Esophagus (tissue), 2 donors: ENCODE measurements at regions not wholly inside any gene's neighbourhood (a gene's known extent, or its start where the extent isn't known, plus 50 kb on each side); places are given as distances from the start of the nearest gene placed in this dataset.

Source experiments
- H3K27ac ChIP-seq, 2 donors: one replicate each; pipeline ENCODE4 v1.5.1; 2013; ENCODE audit warnings: low read depth in 2 of 2, mild to moderate bottlenecking in 2 of 2, inconsistent platforms in 1 of 2, low read length in 1 of 2, moderate library complexity in 1 of 2
- H3K27me3 ChIP-seq, 2 donors: one replicate each; pipeline ENCODE4 v1.6.1; 2013; ENCODE audit warnings: low read length in 2 of 2, control low read depth in 1 of 2, mild to moderate bottlenecking in 1 of 2; ENCODE audit not compliant: insufficient read depth in 2 of 2, control insufficient read depth in 1 of 2
- H3K36me3 ChIP-seq, 2 donors: one replicate each; pipeline ENCODE4 v1.6.1; 2013; ENCODE audit warnings: low read length in 1 of 2; ENCODE audit not compliant: control insufficient read depth in 2 of 2, insufficient read depth in 2 of 2
- H3K4me1 ChIP-seq, 2 donors: one replicate each; pipeline ENCODE4 v1.6.1; 2013; ENCODE audit warnings: low read length in 1 of 2; ENCODE audit not compliant: control insufficient read depth in 2 of 2, insufficient read depth in 2 of 2
- H3K4me3 ChIP-seq, 2 donors: one replicate each; pipeline ENCODE4 v1.5.1; 2013; ENCODE audit warnings: low read length in 2 of 2, mild to moderate bottlenecking in 2 of 2, low read depth in 1 of 2, moderate library complexity in 1 of 2
- H3K9me3 ChIP-seq, 2 donors: one replicate each; pipeline ENCODE4 v1.6.1; 2013; ENCODE audit warnings: mild to moderate bottlenecking in 2 of 2, low read depth in 1 of 2, low read length in 1 of 2, moderate library complexity in 1 of 2; ENCODE audit not compliant: control insufficient read depth in 2 of 2, insufficient read depth in 1 of 2
- WGBS, 2 donors: extraction: QIAGEN DNeasy Blood & Tissue Kit; methylation state at CpG; one replicate each; pipeline ENCODE4 v1.1.7; 2013; 5-methylcytosine and 5-hydroxymethylcytosine counted together
- donor health status: healthy with polysubstance abuse.
- donor health status: Bipolar disorder and iron deficiency.

DNA sequence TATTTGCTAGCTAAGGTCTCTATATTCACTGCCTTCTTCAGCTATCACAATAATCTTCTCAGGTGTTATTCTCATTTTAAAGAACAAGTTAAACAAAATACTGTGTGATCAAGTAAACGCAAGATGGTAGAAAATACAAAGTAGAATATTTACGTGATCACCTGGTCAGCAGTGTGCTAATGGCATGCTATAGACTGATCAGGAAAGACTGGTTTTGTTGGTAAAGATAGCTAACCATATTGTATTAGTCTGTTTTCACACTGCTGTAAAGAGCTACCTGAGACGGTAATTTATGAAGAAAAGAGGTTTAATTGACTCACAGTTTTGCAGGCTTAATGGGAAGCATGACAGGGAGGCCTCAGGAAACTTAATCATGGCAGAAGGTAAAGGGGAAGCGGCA, 50.4 kb downstream of the ZBTB38 start:
- Histone ChIP-seq H3K27ac (no peak overlapping the region), H3K27me3 (no peaks in the 10 kb centered on the region), H3K4me1 (peaks cover 0 to 6% of the 10 kb centered on the region in 2 donors), H3K36me3 (peaks cover 2 to 8% of the 10 kb centered on the region in 2 donors), H3K4me3 (no peak overlapping the region), H3K9me3 (no peaks in the 10 kb centered on the region)
- WGBS, 2 donors = 85 to 86% methylated on average over 4 of the region's 4 CpGs

DNA sequence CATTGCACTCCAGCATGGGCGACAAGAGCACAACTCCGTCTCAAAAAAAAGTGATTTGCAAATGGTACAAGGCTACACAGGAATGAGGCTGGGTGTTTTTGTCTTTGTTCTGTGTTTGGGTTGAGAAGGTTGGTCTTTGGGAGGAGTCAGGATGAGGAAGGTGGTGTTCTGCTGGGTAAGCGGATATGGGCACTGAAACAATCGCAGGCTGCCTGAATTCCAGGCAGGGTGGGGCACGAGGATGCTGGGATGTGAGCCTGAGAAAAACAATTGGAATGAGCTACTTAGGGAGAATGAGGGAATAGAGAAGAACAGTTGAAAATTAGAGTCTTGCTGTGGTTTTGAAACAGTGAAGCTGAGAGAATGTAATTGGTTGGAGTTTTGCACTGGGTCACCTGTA, 51.6 kb downstream of the ZBTB38 start:
- H3K36me3 ChIP-seq = peaks cover 0 to 3% of the 10 kb centered on the region in 2 donors
- 77 to 82% methylated on average over 5 of the region's 5 CpGs for WGBS, 2 donors

GRCh38 chr3:141421186-141421585, 52.9 kb downstream of the ZBTB38 start:
- Histone ChIP-seq H3K27ac (no peak overlapping the region), H3K4me3 (no peak overlapping the region), H3K4me1 (peaks cover 0 to 9% of the 10 kb centered on the region in 2 donors), H3K9me3 (no peaks in the 10 kb centered on the region), H3K36me3 (no peaks in the 10 kb centered on the region), H3K27me3 (no peaks in the 10 kb centered on the region)
- whole genome bisulfite sequencing, 2 donors = 97% methylated on average over 2 of the region's 2 CpGs

More for the DNA sequence above, 51.6 kb downstream of the ZBTB38 start:
- Histone ChIP-seq H3K27me3 (no peaks in the 10 kb centered on the region), H3K4me3 (no peak overlapping the region), H3K27ac (no peak overlapping the region), H3K4me1 (peaks cover 0 to 4% of the 10 kb centered on the region in 2 donors), H3K9me3 (no peaks in the 10 kb centered on the region)

DNA sequence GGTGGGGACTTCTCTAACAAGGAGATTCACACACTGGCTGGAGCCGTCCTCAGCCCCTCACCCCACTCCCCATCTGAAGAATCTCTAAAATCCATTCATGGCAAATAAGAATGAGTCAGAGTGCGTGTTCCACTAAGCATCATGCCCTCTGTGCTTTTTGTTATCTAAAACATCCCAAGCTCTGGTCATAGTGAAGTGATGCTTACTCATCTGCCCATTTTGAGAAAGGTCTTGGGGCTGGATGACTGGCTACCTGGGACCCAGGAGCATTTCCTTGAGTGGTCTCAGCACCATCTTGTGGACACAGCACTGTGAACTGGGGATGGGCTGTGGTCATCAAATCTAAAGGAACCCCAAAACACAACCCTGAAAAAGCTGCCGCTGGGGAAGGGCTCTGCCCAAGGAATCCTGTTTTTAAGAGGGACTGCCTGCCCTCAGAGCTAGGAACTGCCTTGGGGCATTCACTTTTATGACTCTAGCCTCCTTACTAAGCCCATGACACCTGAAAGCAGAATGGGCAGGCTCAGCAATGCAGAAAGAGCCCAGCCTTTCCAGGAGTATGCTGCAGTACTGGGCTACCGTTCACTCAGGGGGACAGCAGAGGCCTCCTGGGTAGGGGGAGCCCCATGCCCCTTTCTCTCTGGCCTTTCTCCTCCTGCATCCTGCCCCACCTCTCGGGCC, 53.5 kb downstream of the ZBTB38 start:
- H3K36me3 ChIP-seq = no peaks in the 10 kb centered on the region
- H3K27ac ChIP-seq = no peak overlapping the region
- H3K27me3 ChIP-seq = no peaks in the 10 kb centered on the region
- WGBS, 2 donors = 90 to 91% methylated on average over 5 of the region's 5 CpGs
- peaks cover 0 to 9% of the 10 kb centered on the region in 2 donors for H3K4me1 ChIP-seq
- H3K9me3 ChIP-seq = no peaks in the 10 kb centered on the region
- no peak overlapping the region for H3K4me3 ChIP-seq

DNA sequence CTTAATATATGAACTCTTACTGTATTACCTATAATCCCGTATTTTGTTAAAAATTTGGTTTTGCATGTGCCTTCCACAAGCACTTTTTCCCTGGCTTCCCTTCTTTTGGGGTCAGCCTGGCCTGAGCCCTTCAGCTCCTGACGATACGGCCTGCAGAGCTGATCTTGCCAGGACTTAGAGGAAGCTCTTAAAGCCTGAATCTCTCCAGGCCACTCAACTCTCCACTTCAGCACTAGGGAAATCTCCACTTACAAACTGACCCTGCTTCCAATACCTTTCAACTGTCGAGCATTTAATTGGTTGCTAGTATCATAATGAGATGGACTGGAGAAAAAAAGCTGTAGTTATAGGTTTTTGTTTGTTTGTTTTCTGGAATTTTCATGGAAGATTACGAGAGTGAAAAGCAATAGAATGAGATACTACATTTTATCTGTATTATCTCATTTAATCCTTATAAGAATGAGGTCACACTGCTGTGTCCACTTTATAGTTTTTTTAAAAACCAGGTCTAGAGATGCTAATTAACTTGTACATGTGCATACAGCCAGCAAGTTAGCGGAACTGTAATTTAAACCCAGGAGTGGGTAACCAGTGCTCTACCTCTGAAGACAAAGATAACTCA, 54.8 kb downstream of the ZBTB38 start:
- 89 to 90% methylated on average over 6 of the region's 6 CpGs for WGBS, 2 donors
- H3K27ac ChIP-seq = no peak overlapping the region

DNA sequence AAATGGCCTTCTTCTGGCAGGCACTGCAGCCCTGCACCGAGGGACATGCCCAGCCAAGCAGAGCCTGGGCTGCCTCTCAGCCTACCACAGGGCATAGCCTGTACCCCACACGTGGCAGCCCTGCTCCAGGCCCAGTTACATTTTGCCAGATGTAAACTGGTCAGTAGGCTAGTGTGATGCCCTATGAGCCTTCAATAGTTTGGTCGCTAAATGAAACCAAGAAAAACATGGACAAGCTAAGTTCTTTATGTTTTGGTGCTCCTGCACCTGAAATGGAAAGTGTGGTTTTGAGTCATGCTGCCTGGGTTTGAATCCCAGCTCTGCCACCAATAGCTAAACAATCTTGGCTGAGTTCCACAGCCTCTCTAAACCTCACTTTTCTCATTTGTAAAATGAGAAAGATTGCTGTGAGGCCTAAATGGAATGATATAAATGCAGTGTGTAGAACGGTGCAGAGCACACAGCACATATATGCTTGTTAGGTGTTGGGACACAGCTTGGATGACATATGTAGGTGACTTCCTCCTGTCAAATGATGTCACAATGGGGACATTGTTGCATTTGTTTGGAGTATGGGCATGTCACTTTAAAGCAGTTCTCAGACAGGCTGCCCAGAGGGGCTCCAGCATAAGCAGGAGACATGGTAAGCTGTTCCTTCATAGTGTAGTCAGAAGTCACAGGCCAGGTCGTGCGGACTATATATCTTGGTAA, 57.4 kb downstream of the ZBTB38 start:
- Histone ChIP-seq H3K27ac (peak overlapping the region in 1 of 2 donors; percentile 57), H3K9me3 (no peaks in the 10 kb centered on the region), H3K4me3 (no peak overlapping the region), H3K4me1 (peaks cover 3 to 14% of the 10 kb centered on the region in 2 donors), H3K27me3 (no peaks in the 10 kb centered on the region), H3K36me3 (peaks cover 0 to 7% of the 10 kb centered on the region in 2 donors)
- 73 to 78% methylated on average over 6 of the region's 6 CpGs for WGBS, 2 donors

More for the DNA sequence above, 54.8 kb downstream of the ZBTB38 start:
- H3K9me3 ChIP-seq = no peaks in the 10 kb centered on the region
- H3K4me3 ChIP-seq = no peak overlapping the region
- no peaks in the 10 kb centered on the region for H3K27me3 ChIP-seq
- peaks cover 0 to 12% of the 10 kb centered on the region in 2 donors for H3K4me1 ChIP-seq
- peaks cover 0 to 3% of the 10 kb centered on the region in 2 donors for H3K36me3 ChIP-seq

DNA sequence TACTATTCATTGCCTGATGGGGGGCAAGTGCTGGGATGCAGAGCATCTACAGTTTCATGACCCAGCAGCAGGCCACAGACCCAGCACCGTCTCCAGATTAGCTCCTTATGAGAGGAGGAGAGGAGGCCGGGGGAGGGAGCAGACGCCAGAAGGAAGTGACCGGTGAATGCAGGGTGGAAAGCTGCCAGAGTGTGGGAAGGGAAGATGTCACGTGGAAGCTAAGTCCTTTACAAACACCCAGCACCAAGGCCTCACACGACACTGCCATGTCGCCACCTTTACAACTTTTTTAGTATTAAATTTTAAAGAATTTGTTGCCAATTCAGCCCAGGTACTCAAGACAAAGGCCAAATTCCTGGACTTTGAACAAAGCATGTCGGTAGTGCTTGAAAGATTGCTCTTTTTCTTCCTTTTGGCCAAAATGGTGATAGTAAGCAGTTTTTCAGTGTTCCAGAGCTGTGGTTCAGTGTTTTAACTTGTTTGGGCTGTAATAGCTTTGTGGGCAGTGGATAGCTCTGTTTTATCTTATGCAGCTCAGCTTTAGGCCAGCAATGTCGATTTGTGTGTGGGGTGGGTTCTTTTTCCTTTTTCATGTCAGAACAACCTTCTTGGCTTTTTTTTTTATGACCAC, 58.2 kb downstream of the ZBTB38 start:
- H3K27me3 ChIP-seq = no peaks in the 10 kb centered on the region
- WGBS, 2 donors = 33 to 37% methylated on average over 9 of the region's 9 CpGs
- H3K4me3 ChIP-seq = no peak overlapping the region
- no peaks in the 10 kb centered on the region for H3K9me3 ChIP-seq
- H3K4me1 ChIP-seq = peaks cover 3 to 14% of the 10 kb centered on the region in 2 donors
- H3K36me3 ChIP-seq = peaks cover 0 to 7% of the 10 kb centered on the region in 2 donors
- H3K27ac ChIP-seq = peak overlapping the region; percentile 57 to 69

- Histone ChIP-seq H3K27ac (peak overlapping the region in 1 of 2 donors; percentile 34), H3K36me3 (peaks cover 2 to 7% of the 10 kb centered on the region in 2 donors)
Observed at GRCh38 chr3:141427764-141428163, 59.1 kb upstream of the RASA2 start.

GRCh38 chr3:141429371-141430035, 57.3 kb upstream of the RASA2 start:
- no peaks in the 10 kb centered on the region for H3K27me3 ChIP-seq
- H3K4me1 ChIP-seq = peaks cover 3 to 10% of the 10 kb centered on the region in 2 donors
- peaks cover 2 to 7% of the 10 kb centered on the region in 2 donors for H3K36me3 ChIP-seq
- WGBS, 2 donors = 85 to 86% methylated on average over 18 of the region's 18 CpGs
- peak overlapping the region in 1 of 2 donors; percentile 61 for H3K27ac ChIP-seq
- H3K9me3 ChIP-seq = no peaks in the 10 kb centered on the region
- no peak overlapping the region for H3K4me3 ChIP-seq

More at GRCh38 chr3:141427764-141428163, 59.1 kb upstream of the RASA2 start:
- Histone ChIP-seq H3K27me3 (no peaks in the 10 kb centered on the region), H3K4me3 (no peak overlapping the region), H3K9me3 (no peaks in the 10 kb centered on the region), H3K4me1 (peaks cover 3 to 10% of the 10 kb centered on the region in 2 donors)
- WGBS, 2 donors = 78 to 86% methylated on average over 4 of the region's 4 CpGs
